HG02623 (cell line): ENCODE measurements at regions not wholly inside any gene's neighbourhood (a gene's known extent, or its start where the extent isn't known, plus 50 kb on each side); places are given as distances from the start of the nearest gene placed in this dataset.
"Not testable (repeated sequence)": the region's sequence is repeated elsewhere in the genome, so short reads cannot be mapped to it uniquely, and the experiment has no call there.

ENCODE experiments used
- ATAC-seq: cut with Tn5 transposase; IDR thresholded peaks from one replicate; pipeline ENCODE4 v1.9.1; 2021; ENCODE audit warnings: moderate library complexity; ENCODE audit not compliant: unreplicated experiment

GRCh38 chr10:52477305-52477704 is 163.2 kb downstream of the DKK1 start:
- ATAC-seq, result no peak

GRCh38 chr10:52479567-52479966 is 165.5 kb downstream of the DKK1 start:
- ATAC-seq, result no peak

GRCh38 chr10:52481986-52482555 is 168.0 kb downstream of the DKK1 start:
- ATAC-seq, result no peak

GRCh38 chr10:52483587-52483986 is 169.5 kb downstream of the DKK1 start:
- peak; percentile 81 for ATAC-seq

GRCh38 chr10:52484206-52485065 is 170.4 kb downstream of the DKK1 start:
- ATAC-seq, result no peak

- ATAC-seq, result no peak
These were observed 171.4 kb downstream of the DKK1 start for GRCh38 chr10:52485462-52485861.

- no peak for ATAC-seq
These were observed 172.9 kb downstream of the DKK1 start for GRCh38 chr10:52486840-52487611.

GRCh38 chr10:52488606-52489485 is 174.8 kb downstream of the DKK1 start:
- no peak for ATAC-seq

GRCh38 chr10:52491246-52491995 is 177.3 kb downstream of the DKK1 start:
- no peak for ATAC-seq

GRCh38 chr10:52499281-52499680 is 185.2 kb downstream of the DKK1 start:
- no peak for ATAC-seq

- no peak for ATAC-seq
These were observed 186.4 kb downstream of the DKK1 start for GRCh38 chr10:52500476-52500875.

GRCh38 chr10:52502237-52502636 is 188.2 kb downstream of the DKK1 start:
- no peak for ATAC-seq

GRCh38 chr10:52505341-52505740 is 191.3 kb downstream of the DKK1 start:
- ATAC-seq, result not testable (repeated sequence)

- no peak for ATAC-seq
These were observed 200.4 kb downstream of the DKK1 start for GRCh38 chr10:52514481-52514880.

GRCh38 chr10:52517012-52517411 is 202.9 kb downstream of the DKK1 start:
- no peak for ATAC-seq

GRCh38 chr10:52523696-52524095 is 209.6 kb downstream of the DKK1 start:
- no peak for ATAC-seq

GRCh38 chr10:52525761-52526160 is 211.7 kb downstream of the DKK1 start:
- no peak for ATAC-seq

GRCh38 chr10:52526251-52526823 is 212.3 kb downstream of the DKK1 start:
- ATAC-seq, result no peak

GRCh38 chr10:52532650-52533290 is 218.7 kb downstream of the DKK1 start:
- ATAC-seq, result no peak
